ENCODE measurements at regions not wholly inside any gene's neighbourhood (a gene's known extent, or its start where the extent isn't known, plus 50 kb on each side); places are given as distances from the start of the nearest gene placed in this dataset.

DNA sequence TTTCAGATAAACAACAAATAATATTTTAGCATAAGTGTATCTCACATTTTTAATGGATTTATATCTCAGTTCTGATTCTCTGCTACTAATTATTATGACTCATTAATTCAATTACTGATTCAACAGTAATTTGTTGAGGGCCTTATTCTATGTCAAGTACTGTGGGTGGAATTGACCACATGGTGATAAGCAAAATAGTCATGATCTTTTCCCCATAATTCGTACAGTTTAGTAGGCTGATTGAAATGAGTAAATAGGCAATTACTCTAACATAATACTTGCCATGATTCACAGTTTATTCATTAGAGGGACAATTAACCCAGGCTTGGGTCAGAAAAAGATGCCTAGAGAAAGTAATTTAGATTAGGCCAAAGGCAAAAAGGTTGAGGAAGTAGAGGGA is 60.9 kb upstream of the SLC4A7 start:
- H3K4me1 Mint-ChIP-seq (ENCODE audit: low read depth, unreplicated experiment), result no peaks in the 10 kb centered on the region

GRCh38 chr3:27544372-27544865 is 60.2 kb upstream of the SLC4A7 start:
- DNase-seq, result no peak
- peaks cover 1% of the 10 kb centered on the region for H3K27me3 Mint-ChIP-seq (ENCODE audit: unreplicated experiment)
- no peak overlapping the region for H3K4me3 Mint-ChIP-seq (ENCODE audit: unreplicated experiment)
- no peaks in the 10 kb centered on the region for H3K4me1 Mint-ChIP-seq (ENCODE audit: low read depth, unreplicated experiment)
- H3K27ac Mint-ChIP-seq (ENCODE audit: unreplicated experiment), result no peak overlapping the region
- TF ChIP-seq, protein P1, sequence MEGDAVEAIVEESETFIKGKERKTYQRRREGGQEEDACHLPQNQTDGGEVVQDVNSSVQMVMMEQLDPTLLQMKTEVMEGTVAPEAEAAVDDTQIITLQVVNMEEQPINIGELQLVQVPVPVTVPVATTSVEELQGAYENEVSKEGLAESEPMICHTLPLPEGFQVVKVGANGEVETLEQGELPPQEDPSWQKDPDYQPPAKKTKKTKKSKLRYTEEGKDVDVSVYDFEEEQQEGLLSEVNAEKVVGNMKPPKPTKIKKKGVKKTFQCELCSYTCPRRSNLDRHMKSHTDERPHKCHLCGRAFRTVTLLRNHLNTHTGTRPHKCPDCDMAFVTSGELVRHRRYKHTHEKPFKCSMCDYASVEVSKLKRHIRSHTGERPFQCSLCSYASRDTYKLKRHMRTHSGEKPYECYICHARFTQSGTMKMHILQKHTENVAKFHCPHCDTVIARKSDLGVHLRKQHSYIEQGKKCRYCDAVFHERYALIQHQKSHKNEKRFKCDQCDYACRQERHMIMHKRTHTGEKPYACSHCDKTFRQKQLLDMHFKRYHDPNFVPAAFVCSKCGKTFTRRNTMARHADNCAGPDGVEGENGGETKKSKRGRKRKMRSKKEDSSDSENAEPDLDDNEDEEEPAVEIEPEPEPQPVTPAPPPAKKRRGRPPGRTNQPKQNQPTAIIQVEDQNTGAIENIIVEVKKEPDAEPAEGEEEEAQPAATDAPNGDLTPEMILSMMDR (IDR thresholded peaks at IDR 0.05; ENCODE audit: partially characterized antibody, unreplicated experiment), result no peak
- no peaks in the 10 kb centered on the region for H3K36me3 Mint-ChIP-seq (ENCODE audit: unreplicated experiment)
- peaks cover 2% of the 10 kb centered on the region for H3K9me3 Mint-ChIP-seq (ENCODE audit: unreplicated experiment)

More for the DNA sequence above, 60.9 kb upstream of the SLC4A7 start:
- no peak overlapping the region for H3K27ac Mint-ChIP-seq (ENCODE audit: unreplicated experiment)
- DNase-seq, result no peak
- no peak overlapping the region for H3K4me3 Mint-ChIP-seq (ENCODE audit: unreplicated experiment)
- H3K9me3 Mint-ChIP-seq (ENCODE audit: unreplicated experiment), result no peaks in the 10 kb centered on the region
- H3K36me3 Mint-ChIP-seq (ENCODE audit: unreplicated experiment), result no peaks in the 10 kb centered on the region
- TF ChIP-seq, protein P1 (IDR thresholded peaks at IDR 0.05; ENCODE audit: partially characterized antibody, unreplicated experiment), result no peak
- peaks cover 1% of the 10 kb centered on the region for H3K27me3 Mint-ChIP-seq (ENCODE audit: unreplicated experiment)

- Mint-ChIP-seq H3K27ac (ENCODE audit: unreplicated experiment) (no peak overlapping the region), H3K9me3 (ENCODE audit: unreplicated experiment) (peaks cover 2% of the 10 kb centered on the region), H3K27me3 (ENCODE audit: unreplicated experiment) (peaks cover 1% of the 10 kb centered on the region), H3K4me3 (ENCODE audit: unreplicated experiment) (no peak overlapping the region), H3K36me3 (ENCODE audit: unreplicated experiment) (no peaks in the 10 kb centered on the region), H3K4me1 (ENCODE audit: low read depth, unreplicated experiment) (no peaks in the 10 kb centered on the region)
- no peak for DNase-seq
- TF ChIP-seq, protein P1 (IDR thresholded peaks at IDR 0.05; ENCODE audit: partially characterized antibody, unreplicated experiment), result no peak
These were observed 58.3 kb upstream of the SLC4A7 start for GRCh38 chr3:27542476-27542875.

GRCh38 chr3:27540231-27540630 is 56.0 kb upstream of the SLC4A7 start:
- no peak for DNase-seq
- Mint-ChIP-seq H3K4me3 (ENCODE audit: unreplicated experiment) (no peak overlapping the region), H3K9me3 (ENCODE audit: unreplicated experiment) (peaks cover 2% of the 10 kb centered on the region), H3K27me3 (ENCODE audit: unreplicated experiment) (peaks cover 1% of the 10 kb centered on the region), H3K4me1 (ENCODE audit: low read depth, unreplicated experiment) (no peaks in the 10 kb centered on the region), H3K36me3 (ENCODE audit: unreplicated experiment) (no peaks in the 10 kb centered on the region), H3K27ac (ENCODE audit: unreplicated experiment) (no peak overlapping the region)
- TF ChIP-seq, protein P1 (IDR thresholded peaks at IDR 0.05; ENCODE audit: partially characterized antibody, unreplicated experiment), result no peak

DNA sequence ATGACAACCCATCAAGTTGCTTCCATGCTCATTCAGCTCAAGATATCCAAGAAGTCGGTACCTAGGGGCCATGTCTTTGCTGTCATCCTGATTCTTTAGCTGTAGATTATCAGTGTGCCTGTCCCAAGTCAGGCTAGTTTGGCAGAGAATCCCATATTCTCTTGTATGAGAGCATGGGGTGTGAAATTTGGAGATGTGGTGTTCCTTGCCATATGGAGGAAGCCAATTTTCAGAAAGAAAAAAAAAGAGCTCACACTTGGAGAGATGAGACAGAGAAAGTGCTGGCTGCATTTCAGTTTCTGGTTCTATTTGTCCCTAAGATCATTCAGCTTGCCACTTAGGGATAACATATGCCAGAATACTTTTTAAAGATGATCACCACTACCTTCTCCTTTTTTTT is 52.3 kb upstream of the SLC4A7 start:
- Mint-ChIP-seq H3K27me3 (ENCODE audit: unreplicated experiment) (peaks cover 4% of the 10 kb centered on the region), H3K4me3 (ENCODE audit: unreplicated experiment) (no peak overlapping the region), H3K36me3 (ENCODE audit: unreplicated experiment) (no peaks in the 10 kb centered on the region), H3K4me1 (ENCODE audit: low read depth, unreplicated experiment) (peaks cover 2% of the 10 kb centered on the region), H3K9me3 (ENCODE audit: unreplicated experiment) (peaks cover 2% of the 10 kb centered on the region), H3K27ac (ENCODE audit: unreplicated experiment) (no peak overlapping the region)
- TF ChIP-seq, protein P1 (IDR thresholded peaks at IDR 0.05; ENCODE audit: partially characterized antibody, unreplicated experiment), result no peak
- DNase-seq, result no peak

All from glutamatergic neuron (in vitro differentiated cells).